ENCODE measurements at regions not wholly inside any gene's neighbourhood (a gene's known extent, or its start where the extent isn't known, plus 50 kb on each side); places are given as distances from the start of the nearest gene placed in this dataset.
"Not testable (repeated sequence)": the region's sequence is repeated elsewhere in the genome, so short reads cannot be mapped to it uniquely, and the experiment has no call there.

DNA sequence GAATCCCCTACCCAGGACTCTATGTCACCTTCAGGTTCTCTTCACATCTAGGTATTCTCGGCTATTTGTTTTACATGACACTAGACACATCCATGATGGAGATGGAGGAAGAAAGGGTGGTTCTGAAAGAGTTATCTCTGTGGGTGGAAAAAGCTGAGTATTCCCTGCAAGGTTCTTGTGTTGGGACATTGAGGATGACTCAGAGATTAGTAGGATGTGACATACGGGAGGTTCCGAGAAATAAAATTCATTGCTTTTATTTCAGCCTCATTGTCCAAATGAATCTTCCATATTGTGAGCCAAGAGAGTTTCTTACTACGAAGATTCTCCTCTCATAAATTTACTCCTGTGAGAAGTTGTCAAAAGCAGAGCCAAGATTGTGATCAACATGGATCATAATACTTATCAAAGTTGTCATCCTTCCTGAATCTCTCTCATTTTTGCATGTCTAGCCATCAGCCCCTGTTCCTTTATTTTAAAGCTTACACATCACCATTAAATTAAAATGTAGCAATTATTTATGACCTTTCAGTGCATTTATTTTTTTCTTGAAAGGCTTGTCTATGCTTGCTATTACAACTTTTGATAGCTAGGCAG is 370.0 kb downstream of the PSAT1 start:
- no peak for DNase-seq (ENCODE audit: low spot score)

DNA sequence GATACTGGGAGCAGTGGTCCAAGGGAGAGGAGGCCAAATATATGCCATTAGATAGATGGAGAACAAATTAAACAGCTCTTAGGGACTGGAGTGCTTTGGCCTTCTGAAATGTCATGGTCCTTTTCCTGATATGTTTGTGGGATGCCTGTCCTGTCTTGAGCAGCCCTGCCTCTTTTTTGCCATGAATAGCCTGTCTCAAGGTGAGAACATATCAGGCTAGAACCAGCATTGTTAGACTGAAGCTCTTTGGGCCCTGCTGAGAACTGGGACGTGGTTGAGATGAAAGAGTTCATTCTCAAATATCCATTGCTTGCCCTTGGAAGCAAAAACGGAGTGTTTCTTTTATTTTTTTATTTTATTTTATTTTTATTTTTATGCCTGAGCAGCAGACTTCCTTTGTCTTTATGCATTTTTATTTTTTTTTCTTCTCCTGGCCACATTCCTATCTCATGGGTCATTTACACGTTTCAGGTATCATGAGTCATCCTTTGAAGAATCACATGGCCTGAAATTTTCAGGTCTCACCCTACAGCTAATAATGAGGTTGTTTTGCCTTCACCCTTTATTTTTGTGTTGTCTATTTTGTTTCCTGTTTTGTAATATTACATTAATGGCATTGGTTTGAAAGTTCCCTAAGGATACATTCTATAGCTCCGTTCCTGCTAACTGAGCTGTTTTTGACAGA is 371.4 kb downstream of the PSAT1 start:
- DNase-seq (ENCODE audit: low spot score) = no peak

DNA sequence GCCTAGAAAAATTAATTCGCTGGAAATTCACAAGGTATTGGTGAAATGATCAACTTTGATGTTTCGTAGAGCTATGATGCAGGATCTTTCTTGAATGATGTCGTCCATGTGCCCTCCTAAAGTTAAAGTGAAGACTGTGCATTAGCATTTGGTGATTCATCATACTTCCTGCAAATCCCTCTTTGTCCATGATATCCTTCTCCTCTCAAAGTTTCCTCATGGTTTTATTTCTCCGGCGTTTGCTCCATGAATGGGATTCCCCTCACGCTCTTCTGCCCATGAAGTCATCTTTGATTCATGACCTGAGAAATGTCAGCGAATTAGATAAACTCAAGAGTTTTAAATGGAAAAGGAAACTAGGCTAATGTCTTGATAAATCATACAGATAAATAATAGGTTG is 372.7 kb downstream of the PSAT1 start:
- DNase-seq (ENCODE audit: low spot score) = no peak

DNA sequence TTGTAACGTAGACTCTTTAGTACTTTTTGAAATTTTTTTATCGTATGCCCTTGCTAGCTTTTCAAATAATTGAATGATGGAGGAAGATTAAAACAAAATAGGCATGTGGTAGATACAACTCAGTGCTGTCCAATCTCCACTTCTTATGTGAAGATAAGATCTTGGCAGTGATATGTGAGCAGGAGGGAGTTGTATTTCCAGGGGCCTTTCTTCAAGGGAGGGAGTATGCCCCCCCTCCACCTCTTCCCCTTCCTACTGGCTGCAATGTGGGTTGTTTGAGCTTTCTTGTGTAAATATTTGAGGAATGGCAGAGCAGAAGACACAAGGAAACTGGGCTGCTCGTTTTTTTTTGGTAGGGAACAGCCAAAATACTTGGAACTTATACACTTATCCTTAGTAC is 374.9 kb downstream of the PSAT1 start:
- no peak for DNase-seq (ENCODE audit: low spot score)

DNA sequence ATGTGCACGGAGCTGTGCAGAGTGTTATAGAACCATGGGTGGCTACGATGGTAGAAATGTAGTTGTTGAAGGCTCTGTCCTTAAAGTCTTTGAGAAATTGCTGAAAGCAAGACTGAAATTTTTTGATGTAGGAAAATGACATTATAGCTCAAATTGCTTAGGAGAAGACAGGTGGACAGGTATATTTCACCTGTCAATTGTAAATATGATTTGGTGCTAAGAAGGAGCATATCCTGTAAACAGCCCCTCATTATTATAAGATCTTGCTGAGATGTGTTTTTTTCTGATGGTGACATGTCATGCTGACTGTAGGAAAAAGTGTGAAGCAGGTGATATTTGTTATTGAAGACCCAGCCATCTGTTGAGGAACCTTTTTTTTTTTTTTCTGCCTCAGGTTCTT is 377.9 kb downstream of the PSAT1 start:
- DNase-seq (ENCODE audit: low spot score) = no peak

DNA sequence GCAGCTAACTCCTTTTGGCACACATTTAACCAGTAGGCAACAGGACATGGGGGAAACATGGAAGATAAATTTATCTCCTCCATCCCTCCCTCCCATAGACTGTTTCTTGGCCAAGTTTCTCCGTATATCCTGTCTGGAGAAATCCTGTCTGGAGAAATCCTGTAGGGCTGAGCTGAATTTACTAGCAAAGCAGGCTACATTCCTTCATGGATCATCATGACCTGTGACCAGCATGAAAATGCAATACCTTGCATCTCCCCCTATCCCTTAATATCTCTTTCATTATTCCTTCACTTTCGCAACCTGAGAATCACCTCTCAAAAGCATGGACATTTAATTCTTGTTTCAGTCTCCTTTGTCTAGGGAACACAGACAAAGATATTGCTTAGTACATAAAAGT is 379.1 kb downstream of the PSAT1 start:
- no peak for DNase-seq (ENCODE audit: low spot score)

DNA sequence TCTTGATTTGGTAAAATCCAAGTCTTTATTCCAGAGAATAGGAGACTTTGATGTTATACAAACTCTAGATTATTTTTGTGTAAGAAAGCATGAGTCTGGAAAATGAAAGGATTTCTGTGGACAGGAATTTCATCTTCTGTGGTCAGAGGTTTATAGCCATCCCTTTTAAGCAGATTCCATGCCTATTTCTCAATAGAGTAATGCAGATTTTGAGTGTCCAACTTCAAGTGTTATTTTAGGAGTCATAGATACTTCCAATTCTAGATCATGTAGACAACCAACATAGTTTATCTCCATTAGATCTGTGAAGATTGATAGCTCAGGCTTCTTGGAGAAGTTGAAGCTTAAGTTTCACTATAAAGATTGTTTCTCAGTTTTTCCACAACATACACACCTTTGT is 379.7 kb downstream of the PSAT1 start:
- no peak for DNase-seq (ENCODE audit: low spot score)

DNA sequence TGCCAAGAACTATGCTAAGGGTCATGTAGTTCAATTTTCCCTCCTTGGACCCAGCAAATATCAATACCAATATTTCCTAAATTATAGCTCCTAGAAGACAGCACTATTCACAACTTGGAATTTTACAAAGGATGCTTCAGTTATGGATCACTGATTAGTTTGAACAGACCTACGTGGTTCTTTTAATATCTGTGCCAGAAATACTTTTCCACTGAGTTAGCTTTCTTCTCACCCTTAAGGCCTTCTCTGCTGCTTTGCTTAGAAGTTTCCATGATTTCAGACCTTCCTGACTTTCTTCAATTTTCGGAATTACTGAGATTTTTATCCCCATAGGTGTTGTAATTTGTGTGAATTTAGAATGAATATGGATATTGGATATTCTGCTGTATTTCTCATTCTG is 380.4 kb downstream of the PSAT1 start:
- no peak for DNase-seq (ENCODE audit: low spot score)

DNA sequence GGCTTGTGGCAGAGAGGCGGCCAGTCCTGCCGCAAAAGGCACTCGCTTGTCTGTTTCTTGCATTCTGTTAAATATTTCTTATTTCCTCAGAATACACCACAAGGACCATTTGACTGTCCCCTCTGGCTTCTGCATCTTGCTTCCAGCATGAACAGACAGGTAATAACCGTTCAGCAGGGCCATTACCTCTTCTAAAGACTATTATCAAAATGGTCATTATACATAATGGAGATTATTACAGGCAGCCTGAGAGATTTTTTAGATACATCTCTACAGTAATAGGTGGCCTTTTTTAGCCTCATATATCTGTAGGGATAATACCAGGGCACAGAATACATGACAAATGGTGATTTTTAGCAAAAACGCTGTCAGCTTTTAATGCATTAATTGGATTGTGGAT is 382.0 kb downstream of the PSAT1 start:
- DNase-seq (ENCODE audit: low spot score) = no peak

DNA sequence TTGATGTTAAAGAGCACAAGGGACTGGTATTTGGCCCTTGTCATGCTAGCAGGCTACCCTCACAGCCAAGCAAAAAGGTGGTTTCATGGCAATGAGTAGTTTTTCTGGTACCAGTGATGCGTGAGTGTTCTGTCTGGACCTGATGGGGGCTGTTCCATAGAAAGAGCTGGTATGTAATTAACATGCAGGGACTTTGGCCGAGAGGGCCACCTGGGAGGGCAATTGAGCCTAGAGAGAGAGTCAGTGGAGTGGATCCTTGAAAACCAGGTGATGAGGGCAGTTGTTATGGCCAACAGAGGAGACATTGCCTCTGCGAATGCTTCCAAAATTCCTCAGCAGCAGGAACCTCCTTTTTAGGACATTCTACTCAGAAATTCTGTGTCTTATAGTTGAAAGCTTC is 383.3 kb downstream of the PSAT1 start:
- DNase-seq (ENCODE audit: low spot score) = no peak

DNA sequence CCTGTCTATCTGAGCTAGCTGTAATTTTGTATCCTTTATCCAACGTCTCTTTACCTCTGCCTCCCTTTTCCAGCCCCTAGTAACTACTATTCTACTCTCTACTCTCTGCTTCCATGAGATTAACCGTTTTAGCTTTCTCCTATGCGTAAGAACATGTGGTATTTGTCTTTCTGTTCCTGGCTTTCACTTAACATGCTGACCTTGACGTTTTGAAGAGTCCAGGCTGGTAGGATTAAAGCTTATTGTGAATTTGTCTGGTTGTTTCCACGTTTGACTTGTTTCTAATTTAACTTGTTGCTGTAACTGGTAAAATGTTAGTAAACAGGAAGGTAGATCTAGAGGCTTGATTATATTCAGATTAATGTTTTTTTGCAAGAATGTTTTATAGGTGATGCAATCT is 385.3 kb downstream of the PSAT1 start:
- DNase-seq (ENCODE audit: low spot score) = no peak

DNA sequence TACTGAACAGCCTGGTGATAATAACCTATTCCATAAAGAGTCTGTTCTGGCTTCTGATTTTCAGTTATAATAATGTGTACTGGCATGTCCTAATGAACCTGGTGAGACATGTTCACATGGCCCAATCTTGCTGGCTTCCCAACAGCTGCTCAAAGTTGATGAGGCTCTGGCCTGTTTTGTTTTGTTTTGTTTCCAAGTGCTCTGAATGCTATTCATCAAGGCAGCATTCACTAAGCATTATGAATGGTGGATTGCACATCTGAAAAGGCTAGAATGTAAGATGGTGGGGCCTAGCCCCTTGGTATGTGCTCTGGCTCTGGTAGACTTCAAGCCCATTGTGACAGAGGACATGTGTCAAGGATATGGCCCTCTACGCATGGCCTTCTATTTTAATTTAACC is 388.5 kb downstream of the PSAT1 start:
- no peak for DNase-seq (ENCODE audit: low spot score)

DNA sequence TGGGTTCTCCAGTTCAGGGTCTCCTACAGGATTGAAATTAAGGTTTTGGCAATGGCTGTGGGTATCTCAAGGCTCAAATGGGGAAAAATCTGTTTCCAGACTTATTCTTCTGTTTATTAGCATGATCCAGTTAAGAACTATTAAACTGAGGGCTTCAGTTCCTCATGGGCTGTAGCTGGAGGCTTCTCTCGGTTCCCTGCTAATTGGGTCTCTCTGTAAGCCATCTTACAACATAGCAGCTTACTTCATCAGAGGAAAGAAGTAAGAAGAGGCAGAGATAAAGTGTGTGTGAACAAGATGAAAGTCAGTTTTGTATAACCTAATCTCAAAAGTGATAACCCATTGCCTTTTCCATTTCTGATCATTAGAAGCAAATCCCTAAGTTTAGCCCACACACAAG is 391.9 kb downstream of the PSAT1 start:
- no peak for DNase-seq (ENCODE audit: low spot score)

DNA sequence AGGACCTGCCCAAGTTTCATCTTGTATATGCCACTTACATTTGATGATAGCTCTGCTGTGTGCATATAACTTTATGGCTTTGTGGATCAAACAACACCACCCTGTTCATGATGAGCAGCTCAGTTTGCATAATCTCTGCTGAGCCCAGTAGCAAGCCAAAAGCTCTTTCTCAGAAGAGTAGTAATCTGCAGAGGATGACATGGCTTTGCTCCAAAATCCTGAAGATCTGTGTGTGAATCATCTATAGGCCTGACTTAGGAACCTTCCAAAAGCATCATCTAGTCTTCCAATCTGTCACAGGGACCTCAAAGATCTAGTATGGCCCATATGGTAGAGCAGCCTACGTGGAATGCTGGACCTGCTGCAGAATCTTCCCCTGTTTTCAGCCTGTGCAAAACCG is 394.6 kb downstream of the PSAT1 start:
- no peak for DNase-seq (ENCODE audit: low spot score)

DNA sequence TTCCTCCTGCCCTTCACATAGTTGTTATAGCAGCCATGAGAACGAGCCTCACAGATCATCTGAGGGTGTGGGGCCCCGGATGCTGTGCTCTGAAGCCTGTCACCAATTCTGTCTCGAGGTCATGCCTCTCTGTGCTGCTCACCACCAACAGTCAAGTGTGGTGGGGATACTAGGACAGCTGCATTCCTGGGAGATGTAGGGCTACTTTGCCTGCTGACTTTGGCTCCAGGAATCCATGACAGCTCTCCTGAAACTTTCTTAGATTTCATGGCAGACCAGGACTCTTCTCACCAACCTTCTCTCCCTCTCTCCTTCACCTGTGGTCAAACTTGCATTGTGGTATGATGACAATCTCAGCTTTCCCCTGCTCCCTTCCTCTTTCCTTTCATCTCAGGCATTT is 395.9 kb downstream of the PSAT1 start:
- DNase-seq (ENCODE audit: low spot score) = no peak

DNA sequence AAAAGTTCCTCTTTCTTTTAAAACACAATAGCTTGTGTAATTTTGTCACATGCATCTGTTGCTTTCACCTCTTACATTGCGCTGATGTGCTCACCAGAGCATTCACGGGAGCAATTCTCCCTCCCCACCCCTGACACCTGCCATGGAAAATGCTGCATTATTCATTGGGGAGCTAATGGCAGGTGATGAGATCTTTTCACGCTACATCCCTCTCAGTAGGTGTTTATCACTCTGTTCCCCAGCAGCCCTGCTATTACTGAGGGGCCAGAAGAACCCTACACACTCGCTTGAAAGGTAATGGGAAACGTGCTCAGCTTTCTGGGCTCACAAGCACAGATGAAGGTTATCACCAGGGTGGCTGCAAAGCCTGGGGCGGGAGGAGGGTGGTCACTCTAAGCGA is 398.0 kb downstream of the PSAT1 start:
- DNase-seq (ENCODE audit: low spot score) = no peak

DNA sequence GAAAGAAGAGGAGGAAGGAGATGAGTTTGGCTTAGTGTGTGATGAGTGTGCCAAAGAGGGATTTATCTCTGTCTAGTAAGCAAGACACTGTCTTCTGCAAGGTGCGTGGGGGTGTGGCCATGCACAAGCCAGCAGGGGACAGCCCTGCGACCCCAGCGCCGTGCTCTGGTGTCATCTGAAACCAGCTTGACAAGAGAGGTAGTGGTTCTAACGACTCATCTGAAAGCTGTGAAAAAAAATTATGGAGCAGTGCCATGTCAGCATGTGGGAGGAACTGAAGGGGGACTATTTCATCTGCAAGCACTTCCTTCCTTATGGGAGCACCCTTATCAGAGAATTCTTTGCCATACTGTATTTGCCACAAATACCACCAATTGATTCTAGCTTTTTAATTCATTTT is 398.6 kb downstream of the PSAT1 start:
- DNase-seq (ENCODE audit: low spot score) = no peak

DNA sequence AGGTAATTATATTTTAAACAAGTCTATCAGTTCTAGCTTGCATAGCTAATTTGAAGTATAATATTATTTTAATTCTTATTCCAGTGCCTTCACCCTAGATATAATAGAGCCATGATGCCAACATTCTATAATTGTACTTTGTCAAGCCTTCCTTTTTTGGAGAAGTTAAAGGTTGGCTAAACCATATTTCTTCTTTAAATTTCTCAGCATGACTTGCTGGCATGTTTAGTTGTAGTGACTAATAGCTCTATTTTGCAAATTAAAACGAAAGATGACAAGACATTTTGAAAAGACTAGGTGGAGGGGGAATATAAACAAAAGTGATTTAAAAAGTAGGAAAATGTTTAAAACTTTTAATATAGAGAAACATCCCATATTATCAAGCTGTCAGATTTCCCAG is 400.7 kb downstream of the PSAT1 start:
- DNase-seq (ENCODE audit: low spot score) = no peak

DNA sequence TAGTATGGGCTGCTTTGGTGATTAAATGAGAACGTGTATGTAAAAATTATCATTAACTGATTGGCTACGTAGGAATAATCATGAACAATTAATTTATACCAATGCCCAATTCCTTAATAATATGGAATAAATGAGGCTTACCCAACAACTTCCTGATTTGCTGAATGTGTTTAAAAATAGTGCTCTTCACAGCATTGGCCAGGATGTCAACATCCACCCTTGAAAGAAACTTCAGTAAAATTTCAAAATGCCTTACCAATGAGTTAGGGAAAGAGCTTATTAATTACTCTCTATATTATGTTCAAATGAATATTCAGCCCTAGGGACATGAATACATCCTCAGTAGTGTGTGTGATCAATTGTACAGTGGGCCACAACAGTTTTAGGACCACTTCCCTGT is 401.4 kb downstream of the PSAT1 start:
- no peak for DNase-seq (ENCODE audit: low spot score)

DNA sequence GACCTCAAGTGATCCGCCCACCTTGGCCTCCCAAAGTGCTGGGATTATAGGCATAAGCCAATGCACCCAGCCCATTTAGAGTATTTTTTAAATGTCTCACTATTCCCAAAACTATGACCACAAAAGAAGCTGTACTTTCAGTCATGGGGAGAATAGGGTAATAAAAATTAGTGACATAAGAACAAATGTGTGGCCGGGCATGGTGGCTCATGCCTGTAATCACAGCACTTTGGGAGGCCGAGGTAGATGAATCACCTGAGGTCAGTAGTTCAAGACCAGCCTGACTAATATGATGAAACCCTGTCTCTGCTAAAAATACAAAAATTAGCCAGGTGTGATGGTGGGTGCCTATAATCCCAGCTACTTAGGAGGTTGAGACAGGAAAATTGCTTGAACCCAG is 402.3 kb downstream of the PSAT1 start:
- not testable (repeated sequence) for DNase-seq (ENCODE audit: low spot score)

DNA sequence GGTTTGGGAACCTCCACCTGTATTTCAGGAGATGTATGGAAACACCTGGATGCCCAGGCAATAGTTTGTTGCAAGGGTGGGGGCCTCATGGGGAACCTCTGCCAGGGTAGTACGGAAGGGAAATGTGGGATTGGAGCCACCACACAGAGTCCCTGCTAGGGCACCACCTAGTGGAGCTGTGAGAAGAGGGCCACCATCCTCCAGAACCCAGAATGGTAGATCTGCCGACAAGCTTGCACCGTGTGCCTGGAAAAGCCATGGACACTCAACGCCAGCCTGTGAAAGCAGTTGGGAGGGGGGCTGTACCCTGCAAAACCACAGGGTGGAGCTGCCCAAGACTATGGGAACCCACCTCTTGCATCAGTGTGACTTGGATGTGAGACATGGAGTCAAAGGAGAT is 407.2 kb downstream of the PSAT1 start:
- not testable (repeated sequence) for DNase-seq (ENCODE audit: low spot score)

DNA sequence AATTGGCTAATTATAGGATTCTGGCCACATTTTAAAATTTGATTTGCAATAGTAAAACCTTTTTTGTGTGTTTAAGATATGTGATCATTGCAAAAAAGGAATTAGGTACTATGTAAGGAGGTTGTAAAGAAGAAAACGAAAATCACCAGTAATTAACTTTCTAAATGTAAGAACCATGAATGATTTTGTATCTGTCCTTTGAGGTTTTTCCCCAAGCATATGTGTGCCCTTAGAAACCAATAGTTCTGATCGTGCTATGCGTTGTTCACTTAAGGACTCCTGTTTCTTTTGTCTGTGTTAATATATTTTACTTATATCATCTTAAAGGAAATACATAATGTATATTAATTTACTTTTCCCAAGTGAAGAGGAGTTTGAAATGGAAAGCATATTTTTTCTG is 410.2 kb downstream of the PSAT1 start:
- DNase-seq (ENCODE audit: low spot score) = no peak

DNA sequence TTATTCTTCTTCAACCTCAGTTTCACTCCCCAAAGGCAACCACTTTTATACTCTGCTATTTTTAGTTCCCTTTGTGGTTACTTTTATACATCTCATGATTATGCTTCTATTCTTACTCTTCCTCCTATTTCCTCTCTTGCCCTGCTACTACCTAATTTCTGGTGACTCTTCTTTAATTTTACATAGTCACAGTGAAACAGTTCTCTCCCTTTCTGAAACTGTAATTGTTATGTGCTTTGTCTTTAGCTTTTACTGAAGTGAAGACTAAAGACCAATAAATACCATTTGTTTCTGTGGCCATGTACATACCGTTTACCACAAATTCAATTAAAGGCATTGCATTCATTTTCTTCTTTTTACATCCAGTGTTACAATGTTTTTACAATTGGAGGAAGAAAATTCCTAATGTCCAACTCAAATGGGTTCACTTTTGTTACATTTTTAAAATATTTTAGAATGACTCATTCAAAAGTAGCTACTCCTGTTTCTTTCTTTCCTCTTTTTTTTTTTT is 410.6 kb downstream of the PSAT1 start:
- DNase-seq (ENCODE audit: low spot score) = no peak
